K562 (cell line): ENCODE measurements at regions not wholly inside any gene's neighbourhood (a gene's known extent, or its start where the extent isn't known, plus 50 kb on each side); places are given as distances from the start of the nearest gene placed in this dataset.

Experiments used
- ARID2 ChIP-seq: fragments of 450-650 bp; IDR thresholded peaks from 2 replicates; pipeline ENCODE4 v1.6.1; 2017; ENCODE audit warnings: antibody characterized with exemption, mild to moderate bottlenecking
- CBFA2T3 ChIP-seq: fragments of 450-650 bp; IDR thresholded peaks from 2 replicates; pipeline ENCODE4 v1.6.1; 2017
- CBFB ChIP-seq: sonication (generic); formaldehyde crosslinking; IDR thresholded peaks from 2 replicates; pipeline ENCODE4 v1.4.0; 2020; ENCODE audit warnings: mild to moderate bottlenecking, missing genetic modification reagents
- CCAR2 ChIP-seq: fragments of 200-400 bp; formaldehyde crosslinking; IDR thresholded peaks from 2 replicates; pipeline ENCODE4 v1.6.1; 2017; ENCODE audit warnings: mild to moderate bottlenecking, low read depth, low read length
- DDX20 ChIP-seq: fragments of 450-650 bp; IDR thresholded peaks from 2 replicates; pipeline ENCODE4 v1.6.1; 2016; ENCODE audit warnings: missing genetic modification characterization, low read depth, mild to moderate bottlenecking, missing compliant biosample characterization, moderate library complexity
- JUNB ChIP-seq: fragments of 450-650 bp; formaldehyde crosslinking; conservative IDR thresholded peaks from 2 replicates; pipeline ENCODE4 v1.4.0; 2020; ENCODE audit warnings: mild to moderate bottlenecking
- NFIX ChIP-seq: fragments of 250-450 bp; sonication (Bioruptor Pico); IDR thresholded peaks from 2 replicates; pipeline ENCODE4 v1.4.0; 2020; ENCODE audit warnings: low read depth, mild to moderate bottlenecking, moderate library complexity
- PRPF4 ChIP-seq: fragments of 200-400 bp; formaldehyde crosslinking; IDR thresholded peaks from one replicate; pipeline ENCODE4 v1.6.1; 2017; ENCODE audit warnings: low read length, low read depth, mild to moderate bottlenecking; ENCODE audit not compliant: insufficient read depth, poor library complexity, severe bottlenecking
- RB1 ChIP-seq: fragments of 450-650 bp; IDR thresholded peaks from 2 replicates; pipeline ENCODE4 v1.6.1; 2017; ENCODE audit warnings: low read depth, mild to moderate bottlenecking
- SP1 ChIP-seq: sonication (generic); formaldehyde crosslinking; IDR thresholded peaks from 2 replicates; pipeline ENCODE4 v1.8.1; 2022; ENCODE audit warnings: mild to moderate bottlenecking, missing genetic modification reagents
- THAP7 ChIP-seq: fragments of 250-450 bp; sonication (Bioruptor Pico); IDR thresholded peaks from 2 replicates; pipeline ENCODE4 v1.5.0; 2021
- ZNF143 ChIP-seq: sonication (generic); formaldehyde crosslinking; IDR thresholded peaks from 2 replicates; pipeline ENCODE4 v1.9.0; 2022; ENCODE audit warnings: mild to moderate bottlenecking, missing genetic modification reagents
- TF ChIP-seq, protein P1 (sequence below): sonication (generic); formaldehyde crosslinking; IDR thresholded peaks from 2 replicates; pipeline ENCODE4 v1.9.0; 2022; ENCODE audit warnings: mild to moderate bottlenecking, missing genetic modification reagents
- TF ChIP-seq, protein P2 (sequence below): fragments of 200-800 bp; sonication (Bioruptor generic); IDR thresholded peaks from 2 replicates; pipeline ENCODE4 v1.6.1; 2016; ENCODE audit warnings: missing genetic modification characterization, missing compliant biosample characterization

DNA sequence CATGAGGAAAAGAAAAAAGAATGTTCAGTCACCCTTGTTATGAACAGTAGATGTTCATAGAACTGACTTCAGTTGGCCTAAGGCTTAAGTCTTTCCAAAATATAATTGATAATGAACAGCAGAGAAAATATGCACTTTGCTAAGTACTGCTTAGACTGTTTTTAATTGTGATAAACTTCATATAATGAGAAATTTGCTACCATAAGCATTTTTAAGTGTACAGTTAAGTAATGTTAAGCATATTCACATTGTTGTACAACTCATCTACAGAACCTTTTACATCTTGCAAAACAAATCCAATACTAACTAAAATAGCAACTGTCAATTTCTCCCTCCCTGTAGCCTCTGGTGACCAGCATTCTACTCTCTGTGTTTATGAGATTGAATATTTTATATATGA lies 792.2 kb upstream of the LCORL start:
- TF ChIP-seq JUNB (CRISPR knock-in tag) (no peak), DDX20 (tag) (no peak), THAP7 (CRISPR knock-in tag) (no peak), NFIX (no peak), ZNF143 (no peak), SP1 (no peak), RB1 (no peak), ARID2 (no peak), PRPF4 (no peak), CBFA2T3 (no peak), CCAR2 (no peak), CBFB (CRISPR knock-in tag) (no peak)
- TF ChIP-seq, protein P1, sequence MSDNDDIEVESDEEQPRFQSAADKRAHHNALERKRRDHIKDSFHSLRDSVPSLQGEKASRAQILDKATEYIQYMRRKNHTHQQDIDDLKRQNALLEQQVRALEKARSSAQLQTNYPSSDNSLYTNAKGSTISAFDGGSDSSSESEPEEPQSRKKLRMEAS (CRISPR knock-in tag): no peak
- TF ChIP-seq, protein P2, sequence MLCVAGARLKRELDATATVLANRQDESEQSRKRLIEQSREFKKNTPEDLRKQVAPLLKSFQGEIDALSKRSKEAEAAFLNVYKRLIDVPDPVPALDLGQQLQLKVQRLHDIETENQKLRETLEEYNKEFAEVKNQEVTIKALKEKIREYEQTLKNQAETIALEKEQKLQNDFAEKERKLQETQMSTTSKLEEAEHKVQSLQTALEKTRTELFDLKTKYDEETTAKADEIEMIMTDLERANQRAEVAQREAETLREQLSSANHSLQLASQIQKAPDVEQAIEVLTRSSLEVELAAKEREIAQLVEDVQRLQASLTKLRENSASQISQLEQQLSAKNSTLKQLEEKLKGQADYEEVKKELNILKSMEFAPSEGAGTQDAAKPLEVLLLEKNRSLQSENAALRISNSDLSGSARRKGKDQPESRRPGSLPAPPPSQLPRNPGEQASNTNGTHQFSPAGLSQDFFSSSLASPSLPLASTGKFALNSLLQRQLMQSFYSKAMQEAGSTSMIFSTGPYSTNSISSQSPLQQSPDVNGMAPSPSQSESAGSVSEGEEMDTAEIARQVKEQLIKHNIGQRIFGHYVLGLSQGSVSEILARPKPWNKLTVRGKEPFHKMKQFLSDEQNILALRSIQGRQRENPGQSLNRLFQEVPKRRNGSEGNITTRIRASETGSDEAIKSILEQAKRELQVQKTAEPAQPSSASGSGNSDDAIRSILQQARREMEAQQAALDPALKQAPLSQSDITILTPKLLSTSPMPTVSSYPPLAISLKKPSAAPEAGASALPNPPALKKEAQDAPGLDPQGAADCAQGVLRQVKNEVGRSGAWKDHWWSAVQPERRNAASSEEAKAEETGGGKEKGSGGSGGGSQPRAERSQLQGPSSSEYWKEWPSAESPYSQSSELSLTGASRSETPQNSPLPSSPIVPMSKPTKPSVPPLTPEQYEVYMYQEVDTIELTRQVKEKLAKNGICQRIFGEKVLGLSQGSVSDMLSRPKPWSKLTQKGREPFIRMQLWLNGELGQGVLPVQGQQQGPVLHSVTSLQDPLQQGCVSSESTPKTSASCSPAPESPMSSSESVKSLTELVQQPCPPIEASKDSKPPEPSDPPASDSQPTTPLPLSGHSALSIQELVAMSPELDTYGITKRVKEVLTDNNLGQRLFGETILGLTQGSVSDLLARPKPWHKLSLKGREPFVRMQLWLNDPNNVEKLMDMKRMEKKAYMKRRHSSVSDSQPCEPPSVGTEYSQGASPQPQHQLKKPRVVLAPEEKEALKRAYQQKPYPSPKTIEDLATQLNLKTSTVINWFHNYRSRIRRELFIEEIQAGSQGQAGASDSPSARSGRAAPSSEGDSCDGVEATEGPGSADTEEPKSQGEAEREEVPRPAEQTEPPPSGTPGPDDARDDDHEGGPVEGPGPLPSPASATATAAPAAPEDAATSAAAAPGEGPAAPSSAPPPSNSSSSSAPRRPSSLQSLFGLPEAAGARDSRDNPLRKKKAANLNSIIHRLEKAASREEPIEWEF (CRISPR knock-in tag): no peak
